ENCODE measurements at regions not wholly inside any gene's neighbourhood (a gene's known extent, or its start where the extent isn't known, plus 50 kb on each side); places are given as distances from the start of the nearest gene placed in this dataset.

DNA sequence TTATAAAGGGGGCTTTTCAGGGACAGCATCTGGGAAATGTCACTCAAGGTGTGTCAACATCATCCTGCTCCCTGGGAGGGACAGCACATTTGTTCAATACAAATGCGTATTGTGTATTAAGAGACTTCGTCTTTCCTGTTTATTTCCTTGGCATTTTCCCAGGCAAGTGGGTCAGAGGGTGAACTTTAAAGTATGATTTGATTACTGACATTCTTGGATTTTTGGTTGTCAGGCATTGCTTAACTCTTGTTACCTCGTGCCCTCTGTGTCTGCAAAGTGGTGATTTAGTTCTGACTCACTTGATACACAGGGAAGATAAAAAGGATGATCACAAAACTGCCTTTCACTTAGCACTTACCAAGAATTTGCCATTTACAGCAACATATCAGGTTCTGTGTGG lies 292.7 kb downstream of the SUCLA2 start:
- TF ChIP-seq, protein P1, sequence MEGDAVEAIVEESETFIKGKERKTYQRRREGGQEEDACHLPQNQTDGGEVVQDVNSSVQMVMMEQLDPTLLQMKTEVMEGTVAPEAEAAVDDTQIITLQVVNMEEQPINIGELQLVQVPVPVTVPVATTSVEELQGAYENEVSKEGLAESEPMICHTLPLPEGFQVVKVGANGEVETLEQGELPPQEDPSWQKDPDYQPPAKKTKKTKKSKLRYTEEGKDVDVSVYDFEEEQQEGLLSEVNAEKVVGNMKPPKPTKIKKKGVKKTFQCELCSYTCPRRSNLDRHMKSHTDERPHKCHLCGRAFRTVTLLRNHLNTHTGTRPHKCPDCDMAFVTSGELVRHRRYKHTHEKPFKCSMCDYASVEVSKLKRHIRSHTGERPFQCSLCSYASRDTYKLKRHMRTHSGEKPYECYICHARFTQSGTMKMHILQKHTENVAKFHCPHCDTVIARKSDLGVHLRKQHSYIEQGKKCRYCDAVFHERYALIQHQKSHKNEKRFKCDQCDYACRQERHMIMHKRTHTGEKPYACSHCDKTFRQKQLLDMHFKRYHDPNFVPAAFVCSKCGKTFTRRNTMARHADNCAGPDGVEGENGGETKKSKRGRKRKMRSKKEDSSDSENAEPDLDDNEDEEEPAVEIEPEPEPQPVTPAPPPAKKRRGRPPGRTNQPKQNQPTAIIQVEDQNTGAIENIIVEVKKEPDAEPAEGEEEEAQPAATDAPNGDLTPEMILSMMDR (IDR thresholded peaks at IDR 0.05), result no peak
- no peak for TF ChIP-seq POLR2A (IDR thresholded peaks at IDR 0.05)
